Endothelial cell of umbilical vein (primary cell): ENCODE measurements at regions not wholly inside any gene's neighbourhood (a gene's known extent, or its start where the extent isn't known, plus 50 kb on each side); places are given as distances from the start of the nearest gene placed in this dataset.

Experiments
- BruUV-seq: library from RNA; stranded (reverse); fragments of 400-500 nt; replicated peaks from 2 replicates; lab custom pipeline; 2021; lab: Mats Ljungman, UMichigan
- CTCF ChIA-PET: fragments of 300-600, 350-600 bp; sonication (Branson Sonifier 250); formaldehyde crosslinking; loops from one replicate; lab custom pipeline; 2021; ENCODE audit warnings: antibody characterized with exemption, inconsistent platforms; lab: Charles Lee
- POLR2A ChIA-PET: fragments of 300-600, 350-600 bp; sonication (Branson Sonifier 250); formaldehyde crosslinking; loops from one replicate; lab custom pipeline; 2021; ENCODE audit warnings: antibody characterized with exemption, inconsistent platforms; lab: Charles Lee
- DNase-seq: peaks from one replicate; pipeline ENCODE4 v3.0.0-alpha.2; 2011; ENCODE audit warnings: low read depth, low spot score
- FAIRE-seq: peaks from 2 replicates; lab custom pipeline; 2011; peaks lifted over from hg19 to GRCh38; lab: Jason Lieb, UNC
- H2AFZ ChIP-seq: 2 replicates; pipeline ENCODE4 v1.6.0; 2012; ENCODE audit warnings: low read depth, low read length, control low read depth, inconsistent platforms
- H3K27ac ChIP-seq: 2 replicates; pipeline ENCODE4 v1.5.1; 2011; ENCODE audit warnings: low read depth, mild to moderate bottlenecking, control low read depth, low read length, moderate library complexity; ENCODE audit not compliant: insufficient read depth
- H3K27me3 ChIP-seq, 2 experiments: 2 replicates each; pipeline versions ENCODE4 v1.6.0 to v1.6.1; 2011; ENCODE audit warnings: low read length in 2 of 2, mixed read lengths in 1 of 2; ENCODE audit not compliant: control insufficient read depth in 2 of 2, insufficient read depth in 2 of 2
- H3K36me3 ChIP-seq, 2 experiments: 2 replicates in 1 of 2; 3 replicates in 1 of 2; pipeline ENCODE4 v1.5.1; 2011; ENCODE audit warnings: low read length in 2 of 2, mild to moderate bottlenecking in 1 of 2, moderate library complexity in 1 of 2; ENCODE audit not compliant: control insufficient read depth in 2 of 2, insufficient read depth in 2 of 2; ENCODE audit errors: extremely low read depth in 1 of 2
- H3K4me1 ChIP-seq: 3 replicates; pipeline ENCODE4 v1.5.1; 2011; ENCODE audit warnings: mild to moderate bottlenecking, low read length; ENCODE audit not compliant: control insufficient read depth, insufficient read depth; ENCODE audit errors: extremely low read depth
- H3K4me2 ChIP-seq: 2 replicates; pipeline ENCODE4 v1.6.1; 2011; ENCODE audit warnings: low read length, control low read depth, mixed read lengths; ENCODE audit not compliant: insufficient read depth
- H3K4me3 ChIP-seq, 3 experiments: fragments of 200-600 bp in 1 of 3; sonication (generic), shearing (Covaris generic) in 1 of 3; replicated peaks in 1 of 3; 2 replicates each; pipeline ENCODE4 v1.5.1; 2011 to 2016; ENCODE audit warnings: control low read depth in 3 of 3, low read length in 3 of 3, mild to moderate bottlenecking in 2 of 3, inconsistent platforms in 1 of 3, low read depth in 1 of 3, moderate library complexity in 1 of 3; ENCODE audit not compliant: insufficient read depth in 1 of 3
- H3K79me2 ChIP-seq: 2 replicates; pipeline ENCODE4 v1.6.0; 2012; ENCODE audit warnings: low read length, inconsistent platforms; ENCODE audit not compliant: control insufficient read depth, insufficient read depth
- H3K9ac ChIP-seq: replicated peaks from 2 replicates; pipeline ENCODE3; 2011; ENCODE audit warnings: low read length, control low read depth; ENCODE audit not compliant: insufficient read depth; ENCODE audit errors: extremely low read depth
- H3K9me1 ChIP-seq: replicated peaks from 3 replicates; pipeline ENCODE4 v1.6.0; 2011; ENCODE audit warnings: mild to moderate bottlenecking, low read length; ENCODE audit not compliant: control insufficient read depth, insufficient read depth; ENCODE audit errors: extremely low read depth
- H3K9me3 ChIP-seq: replicated peaks from 2 replicates; pipeline ENCODE4 v1.5.1; 2012; ENCODE audit warnings: low read length, inconsistent platforms; ENCODE audit not compliant: control insufficient read depth, insufficient read depth
- H4K20me1 ChIP-seq: replicated peaks from 2 replicates; pipeline ENCODE3; 2011; ENCODE audit warnings: mild to moderate bottlenecking, low read length; ENCODE audit not compliant: control insufficient read depth, insufficient read depth; ENCODE audit errors: extremely low read depth
- EZH2 ChIP-seq: IDR thresholded peaks from 2 replicates; pipeline ENCODE4 v1.6.1; 2012; ENCODE audit warnings: borderline replicate concordance, low read depth, mild to moderate bottlenecking, moderate library complexity, low read length, inconsistent platforms; ENCODE audit not compliant: severe bottlenecking
- FOS ChIP-seq: IDR thresholded peaks from 2 replicates; pipeline ENCODE4 v1.6.1; 2011; ENCODE audit warnings: mild to moderate bottlenecking, low read length, moderate library complexity, borderline replicate concordance; ENCODE audit not compliant: insufficient read depth
- GATA2 ChIP-seq: IDR thresholded peaks from 2 replicates; pipeline ENCODE4 v1.7.0; 2011; ENCODE audit warnings: low read depth, mild to moderate bottlenecking, moderate library complexity, mixed read lengths, low read length; ENCODE audit not compliant: insufficient read length, insufficient read depth
- JUN ChIP-seq: IDR thresholded peaks from 2 replicates; pipeline ENCODE4 v1.6.1; 2011; ENCODE audit warnings: borderline replicate concordance, low read depth; ENCODE audit not compliant: insufficient read length, insufficient read depth
- MYC ChIP-seq: IDR thresholded peaks from one replicate; pipeline ENCODE4 v1.6.1; 2011; ENCODE audit warnings: mild to moderate bottlenecking, low read depth, low read length
- POLR2A ChIP-seq: IDR thresholded peaks from 2 replicates; pipeline ENCODE4 v1.6.1; 2012; ENCODE audit warnings: low read depth, mild to moderate bottlenecking, control low read depth, low read length
- POLR2AphosphoS5 ChIP-seq: IDR thresholded peaks from 2 replicates; pipeline ENCODE4 v1.6.1; 2012; ENCODE audit warnings: low read depth, mild to moderate bottlenecking, control low read depth, low read length, moderate library complexity; ENCODE audit not compliant: insufficient read depth
- dilution Hi-C: fragments of 300-500 bp; cut with MboI; formaldehyde crosslinking; loops from one replicate; pipeline ENCODE4 v1.15.0; 2019; ENCODE audit warnings: low sequenced_read_pairs; ENCODE audit not compliant: extremely low pct_ligation_motif_present
- intact Hi-C: fragments of 100-400 bp; cut with micrococcal nuclease; formaldehyde crosslinking; loops from one replicate; pipeline ENCODE4 v1.10.0; 2022
- TF ChIP-seq, protein P1 (sequence below), 2 donors: IDR thresholded peaks; 1 replicate in 1 of 2; 2 replicates in 1 of 2; pipeline ENCODE4 v1.5.1; 2011; ENCODE audit warnings: low read length in 2 of 2, mild to moderate bottlenecking in 2 of 2, moderate library complexity in 2 of 2, control low read depth in 1 of 2, inconsistent platforms in 1 of 2, low read depth in 1 of 2; ENCODE audit not compliant: insufficient read depth in 1 of 2; ENCODE audit errors: extremely low read depth in 1 of 2
- TF ChIP-seq, protein P2 (sequence below): IDR thresholded peaks from 2 replicates; pipeline ENCODE4 v1.6.1; 2011; ENCODE audit not compliant: insufficient read depth, insufficient read length

GRCh38 chr5:57754616-57755015, 272.0 kb upstream of the ACTBL2 start:
- no TSS peak for BruUV-seq
- dilution Hi-C loops = no loop called here
- H3K9me1 ChIP-seq = no peaks in the 10 kb centered on the region
- FAIRE-seq = no peak
- CTCF ChIA-PET = interaction anchor here (0.9 to 2.4 kb wide), 2 partner anchors 9 to 12 kb away, joined by 4 to 7 read pairs; no protein-coding TSS in a partner anchor
- H4K20me1 ChIP-seq = no peaks in the 10 kb centered on the region
- intact Hi-C loops = no loop called here
- H3K79me2 ChIP-seq = no peaks in the 10 kb centered on the region
- no peak for DNase-seq
- H3K9me3 ChIP-seq = no peaks in the 10 kb centered on the region
- no peaks in the 10 kb centered on the region for H3K36me3 ChIP-seq
- H3K9ac ChIP-seq = no peak overlapping the region
- H3K4me3 ChIP-seq = no peak overlapping the region
- H3K27me3 ChIP-seq = no peaks in the 10 kb centered on the region
- POLR2A ChIA-PET = no interaction called here
- no peak overlapping the region for H3K4me2 ChIP-seq
- no peak for TF ChIP-seq POLR2AphosphoS5
- TF ChIP-seq, protein P1, sequence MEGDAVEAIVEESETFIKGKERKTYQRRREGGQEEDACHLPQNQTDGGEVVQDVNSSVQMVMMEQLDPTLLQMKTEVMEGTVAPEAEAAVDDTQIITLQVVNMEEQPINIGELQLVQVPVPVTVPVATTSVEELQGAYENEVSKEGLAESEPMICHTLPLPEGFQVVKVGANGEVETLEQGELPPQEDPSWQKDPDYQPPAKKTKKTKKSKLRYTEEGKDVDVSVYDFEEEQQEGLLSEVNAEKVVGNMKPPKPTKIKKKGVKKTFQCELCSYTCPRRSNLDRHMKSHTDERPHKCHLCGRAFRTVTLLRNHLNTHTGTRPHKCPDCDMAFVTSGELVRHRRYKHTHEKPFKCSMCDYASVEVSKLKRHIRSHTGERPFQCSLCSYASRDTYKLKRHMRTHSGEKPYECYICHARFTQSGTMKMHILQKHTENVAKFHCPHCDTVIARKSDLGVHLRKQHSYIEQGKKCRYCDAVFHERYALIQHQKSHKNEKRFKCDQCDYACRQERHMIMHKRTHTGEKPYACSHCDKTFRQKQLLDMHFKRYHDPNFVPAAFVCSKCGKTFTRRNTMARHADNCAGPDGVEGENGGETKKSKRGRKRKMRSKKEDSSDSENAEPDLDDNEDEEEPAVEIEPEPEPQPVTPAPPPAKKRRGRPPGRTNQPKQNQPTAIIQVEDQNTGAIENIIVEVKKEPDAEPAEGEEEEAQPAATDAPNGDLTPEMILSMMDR (IDR thresholded peaks at IDR 0.05; ENCODE audit: extremely low read depth in 1 of 2, insufficient read depth in 1 of 2, low read depth in 1 of 2, low read length in 2 of 2) = no peak
- TF ChIP-seq POLR2A = no peak
- no peak for TF ChIP-seq GATA2
- no peak for TF ChIP-seq FOS
- no peak for TF ChIP-seq MYC
- TF ChIP-seq, protein P2, sequence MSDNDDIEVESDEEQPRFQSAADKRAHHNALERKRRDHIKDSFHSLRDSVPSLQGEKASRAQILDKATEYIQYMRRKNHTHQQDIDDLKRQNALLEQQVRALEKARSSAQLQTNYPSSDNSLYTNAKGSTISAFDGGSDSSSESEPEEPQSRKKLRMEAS = no peak
- no peak for TF ChIP-seq EZH2
- TF ChIP-seq JUN = no peak
- no peaks in the 10 kb centered on the region for H3K4me1 ChIP-seq
- H3K27ac ChIP-seq = no peak overlapping the region
- no peak overlapping the region for H2AFZ ChIP-seq
